ENCODE measurements at regions not wholly inside any gene's neighbourhood (a gene's known extent, or its start where the extent isn't known, plus 50 kb on each side); places are given as distances from the start of the nearest gene placed in this dataset.

- no peaks in the 10 kb centered on the region for H3K4me1 ChIP-seq (ENCODE audit: control insufficient read depth, insufficient read depth, low read length)
- dilution Hi-C loops (cut with HindIII; ENCODE audit: low sequenced_read_pairs, unreplicated experiment) (no loop called here), intact Hi-C loops (cut with micrococcal nuclease) (no loop called here), in situ Hi-C loops (cut with MboI; ENCODE audit: low sequenced_read_pairs) (no loop called here)
- H4K20me1 ChIP-seq (ENCODE audit: insufficient read depth, low read length) = no peaks in the 10 kb centered on the region
- H3K79me1 ChIP-seq (ENCODE audit: low read depth in 1 of 2, low read length in 2 of 2) = no peaks in the 10 kb centered on the region
- H3K36me3 ChIP-seq (ENCODE audit: control insufficient read depth, insufficient read depth, low read length) = no peaks in the 10 kb centered on the region
- no peaks in the 10 kb centered on the region for H3K27me3 ChIP-seq (ENCODE audit: control insufficient read depth, insufficient read depth, low read length)
- H4K5ac ChIP-seq (ENCODE audit: low read depth, low read length) = no peak overlapping the region
- no peak overlapping the region for H3K14ac ChIP-seq (replicated peaks; ENCODE audit: low read depth, low read length)
- no CpG with 5 or more reads among the region's 5 CpGs for WGBS, 2 experiments (ENCODE audit: extremely low coverage in 2 of 2, insufficient read length in 1 of 2)
- no peak overlapping the region for H3K23ac ChIP-seq (ENCODE audit: low read depth, low read length)
- H3K9me1 ChIP-seq (ENCODE audit: insufficient read depth, low read length) = no peaks in the 10 kb centered on the region
- H2AFZ ChIP-seq (replicated peaks; ENCODE audit: low read length, poor library complexity) = no peak overlapping the region
- ChIA-PET CTCF (no interaction called here), POLR2A (ENCODE audit: unreplicated experiment) (no interaction called here)
- no TSS peak for BruUV-seq (replicated peaks)
- no peak for TF ChIP-seq FOS (IDR thresholded peaks at IDR 0.05; ENCODE audit: low read depth, low read length)
- TF ChIP-seq, protein P1, sequence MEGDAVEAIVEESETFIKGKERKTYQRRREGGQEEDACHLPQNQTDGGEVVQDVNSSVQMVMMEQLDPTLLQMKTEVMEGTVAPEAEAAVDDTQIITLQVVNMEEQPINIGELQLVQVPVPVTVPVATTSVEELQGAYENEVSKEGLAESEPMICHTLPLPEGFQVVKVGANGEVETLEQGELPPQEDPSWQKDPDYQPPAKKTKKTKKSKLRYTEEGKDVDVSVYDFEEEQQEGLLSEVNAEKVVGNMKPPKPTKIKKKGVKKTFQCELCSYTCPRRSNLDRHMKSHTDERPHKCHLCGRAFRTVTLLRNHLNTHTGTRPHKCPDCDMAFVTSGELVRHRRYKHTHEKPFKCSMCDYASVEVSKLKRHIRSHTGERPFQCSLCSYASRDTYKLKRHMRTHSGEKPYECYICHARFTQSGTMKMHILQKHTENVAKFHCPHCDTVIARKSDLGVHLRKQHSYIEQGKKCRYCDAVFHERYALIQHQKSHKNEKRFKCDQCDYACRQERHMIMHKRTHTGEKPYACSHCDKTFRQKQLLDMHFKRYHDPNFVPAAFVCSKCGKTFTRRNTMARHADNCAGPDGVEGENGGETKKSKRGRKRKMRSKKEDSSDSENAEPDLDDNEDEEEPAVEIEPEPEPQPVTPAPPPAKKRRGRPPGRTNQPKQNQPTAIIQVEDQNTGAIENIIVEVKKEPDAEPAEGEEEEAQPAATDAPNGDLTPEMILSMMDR (conservative IDR thresholded peaks at IDR 0.05; ENCODE audit: low read depth, low read length) = no peak
- H4K91ac ChIP-seq (ENCODE audit: insufficient read depth, low read depth, low read length) = no peak overlapping the region
- peaks cover 73% of the 10 kb centered on the region for H3K9me3 ChIP-seq (ENCODE audit: control insufficient read depth, insufficient read depth, low read length)
- no peak overlapping the region for H3K4ac ChIP-seq (ENCODE audit: low read depth, low read length)
- no peak overlapping the region for H3K4me3 ChIP-seq (ENCODE audit: insufficient read depth, low read depth, low read length)
- no peak overlapping the region for H2BK120ac ChIP-seq (ENCODE audit: low read depth, low read length)
- H3K56ac ChIP-seq (ENCODE audit: extremely low read depth, insufficient read depth, low read length) = no peak overlapping the region
- no peak overlapping the region for H2AK9ac ChIP-seq (replicated peaks; ENCODE audit: low read depth, low read length, poor library complexity)
- H3K4me2 ChIP-seq (ENCODE audit: low read depth, low read length) = no peak overlapping the region
- H2BK15ac ChIP-seq (ENCODE audit: low read depth, low read length) = no peak overlapping the region
- H3K18ac ChIP-seq (ENCODE audit: low read depth, low read length) = no peak overlapping the region
- no peak overlapping the region for H4K8ac ChIP-seq (ENCODE audit: low read depth in 2 of 2, low read length in 2 of 2)
- H2BK20ac ChIP-seq (ENCODE audit: low read depth, low read length) = no peak overlapping the region
- ATAC-seq (ENCODE audit: low read depth) (no peak), DNase-seq (no peak)
- H2BK5ac ChIP-seq (ENCODE audit: low read depth, low read length, poor library complexity, severe bottlenecking) = no peak overlapping the region
- no peak overlapping the region for H2AK5ac ChIP-seq (ENCODE audit: low read depth, low read length)
- H3K27ac ChIP-seq (ENCODE audit: insufficient read depth, low read length) = no peak overlapping the region
- no peak overlapping the region for H3K9ac ChIP-seq (ENCODE audit: low read depth, low read length)
These were observed 615.7 kb downstream of the BRD1 start for GRCh38 chr22:49212002-49212401.

Data from IMR-90 (cell line).